Kidney (tissue), 13 donors: ENCODE measurements at regions not wholly inside any gene's neighbourhood (a gene's known extent, or its start where the extent isn't known, plus 50 kb on each side); places are given as distances from the start of the nearest gene placed in this dataset.

Source experiments
- DNase-seq, 5 donors: peaks; one replicate each; pipeline ENCODE4 v3.0.0-alpha.2; 2013 to 2020
- FAIRE-seq: peaks from 2 replicates; lab custom pipeline; 2012; peaks lifted over from hg19 to GRCh38; lab: Jason Lieb, UNC
- H3K27ac ChIP-seq, 2 donors: one replicate each; pipeline ENCODE4 v1.7.0; 2013; ENCODE audit warnings: low read depth in 2 of 2, low read length in 2 of 2, inconsistent platforms in 1 of 2
- H3K27me3 ChIP-seq: one replicate; pipeline ENCODE4 v1.7.1; 2013; ENCODE audit warnings: low read length, inconsistent platforms; ENCODE audit not compliant: control insufficient read depth, insufficient read depth
- H3K36me3 ChIP-seq, 3 donors: one replicate each; pipeline versions ENCODE4 v1.7.0 to v1.7.1; 2013; ENCODE audit warnings: low read length in 3 of 3, control low read depth in 1 of 3, inconsistent platforms in 1 of 3; ENCODE audit not compliant: insufficient read depth in 3 of 3, control insufficient read depth in 2 of 3
- H3K4me1 ChIP-seq, 3 donors: one replicate each; pipeline versions ENCODE4 v1.7.0 to v1.7.1; 2013; ENCODE audit warnings: low read length in 3 of 3, inconsistent platforms in 1 of 3, low read depth in 1 of 3; ENCODE audit not compliant: control insufficient read depth in 2 of 3, insufficient read depth in 2 of 3
- H3K4me3 ChIP-seq, 3 donors: one replicate each; pipeline versions ENCODE4 v1.7.0 to v1.8.1; 2013; ENCODE audit warnings: low read length in 3 of 3, control low read depth in 1 of 3, inconsistent platforms in 1 of 3
- H3K9ac ChIP-seq, 3 donors: one replicate each; pipeline versions ENCODE4 v1.7.0 to v1.7.1; 2013; ENCODE audit warnings: low read length in 3 of 3, control low read depth in 1 of 3, inconsistent platforms in 1 of 3
- H3K9me3 ChIP-seq, 3 donors: one replicate each; pipeline versions ENCODE4 v1.7.0 to v1.7.1; 2013; ENCODE audit warnings: low read length in 3 of 3, control low read depth in 1 of 3, inconsistent platforms in 1 of 3; ENCODE audit not compliant: control insufficient read depth in 2 of 3, insufficient read depth in 1 of 3
- intact Hi-C: fragments of 100-400 bp; cut with DNase I; formaldehyde crosslinking; loops from one replicate; pipeline ENCODE4 v1.11.1; 2022
- TF ChIP-seq, protein P1 (sequence below): IDR thresholded peaks from 3 replicates; pipeline ENCODE4 v1.5.1; 2012; ENCODE audit warnings: mild to moderate bottlenecking, moderate library complexity, borderline replicate concordance; ENCODE audit not compliant: insufficient read depth; ENCODE audit errors: extremely low read depth
- donor health status: control.
- donor health status: control.
- donor health status: control.
- donor health status: control.
- donor health status: control.
- donor health status: DM: yes; HTN: yes; CAD: no.
- donor health status: Normal renal cell carcinoma (clear cell type).

DNA sequence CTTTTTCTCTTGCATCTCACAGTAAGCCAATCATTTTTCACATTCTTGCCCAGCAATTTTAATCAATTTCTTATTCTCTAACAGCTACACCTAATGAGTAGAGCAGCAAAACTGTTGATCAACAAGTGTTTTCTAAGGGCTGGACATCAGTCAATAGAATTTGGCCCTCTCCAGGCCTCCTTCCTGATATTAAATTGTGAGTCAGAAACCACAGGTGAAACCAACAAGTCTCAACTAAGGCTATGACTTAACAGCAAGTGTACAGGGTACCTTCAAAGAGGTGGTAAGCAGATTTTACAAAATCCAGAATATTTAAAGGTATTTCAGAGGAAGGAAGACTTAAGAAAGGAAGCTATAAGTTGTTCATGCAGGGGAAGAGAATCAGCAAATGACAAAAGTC, 156.5 kb upstream of the ARHGAP24 start:
- TF ChIP-seq, protein P1, sequence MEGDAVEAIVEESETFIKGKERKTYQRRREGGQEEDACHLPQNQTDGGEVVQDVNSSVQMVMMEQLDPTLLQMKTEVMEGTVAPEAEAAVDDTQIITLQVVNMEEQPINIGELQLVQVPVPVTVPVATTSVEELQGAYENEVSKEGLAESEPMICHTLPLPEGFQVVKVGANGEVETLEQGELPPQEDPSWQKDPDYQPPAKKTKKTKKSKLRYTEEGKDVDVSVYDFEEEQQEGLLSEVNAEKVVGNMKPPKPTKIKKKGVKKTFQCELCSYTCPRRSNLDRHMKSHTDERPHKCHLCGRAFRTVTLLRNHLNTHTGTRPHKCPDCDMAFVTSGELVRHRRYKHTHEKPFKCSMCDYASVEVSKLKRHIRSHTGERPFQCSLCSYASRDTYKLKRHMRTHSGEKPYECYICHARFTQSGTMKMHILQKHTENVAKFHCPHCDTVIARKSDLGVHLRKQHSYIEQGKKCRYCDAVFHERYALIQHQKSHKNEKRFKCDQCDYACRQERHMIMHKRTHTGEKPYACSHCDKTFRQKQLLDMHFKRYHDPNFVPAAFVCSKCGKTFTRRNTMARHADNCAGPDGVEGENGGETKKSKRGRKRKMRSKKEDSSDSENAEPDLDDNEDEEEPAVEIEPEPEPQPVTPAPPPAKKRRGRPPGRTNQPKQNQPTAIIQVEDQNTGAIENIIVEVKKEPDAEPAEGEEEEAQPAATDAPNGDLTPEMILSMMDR, result no peak
- Histone ChIP-seq H3K4me3 (no peak overlapping the region), H3K27me3 (no peaks in the 10 kb centered on the region), H3K9me3 (peaks cover 0 to 6% (median 6%) of the 10 kb centered on the region in 3 donors), H3K27ac (no peak overlapping the region), H3K4me1 (no peaks in the 10 kb centered on the region), H3K9ac (no peak overlapping the region), H3K36me3 (no peaks in the 10 kb centered on the region)
- intact Hi-C loops, result no loop called here
- FAIRE-seq (no peak), DNase-seq (no peak)

DNA sequence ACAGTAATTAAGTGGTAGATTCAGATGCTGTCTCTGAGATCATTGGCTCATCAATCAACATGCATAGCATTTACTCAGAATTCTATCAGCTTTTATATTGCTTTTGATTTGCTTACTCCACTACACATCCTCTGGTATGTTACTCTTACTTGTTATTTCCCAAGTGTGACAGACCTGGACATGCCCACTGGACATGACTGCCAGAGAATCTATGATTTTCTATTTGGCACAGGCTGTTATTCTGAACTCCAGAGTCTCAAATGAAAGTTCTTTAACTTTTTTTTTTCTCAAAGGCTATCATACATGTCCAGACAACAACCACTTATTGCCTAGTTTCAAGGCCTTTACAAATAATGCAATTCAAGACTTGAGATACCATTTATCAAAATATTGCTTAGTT, 116.1 kb upstream of the ARHGAP24 start:
- no peak overlapping the region for H3K4me3 ChIP-seq
- no peaks in the 10 kb centered on the region for H3K4me1 ChIP-seq
- H3K27ac ChIP-seq, result no peak overlapping the region
- H3K9me3 ChIP-seq, result no peaks in the 10 kb centered on the region
- no peaks in the 10 kb centered on the region for H3K27me3 ChIP-seq
- no peak for DNase-seq
- FAIRE-seq, result no peak
- no peaks in the 10 kb centered on the region for H3K36me3 ChIP-seq
- intact Hi-C loops, result no loop called here
- TF ChIP-seq, protein P1, result no peak
- H3K9ac ChIP-seq, result no peak overlapping the region

DNA sequence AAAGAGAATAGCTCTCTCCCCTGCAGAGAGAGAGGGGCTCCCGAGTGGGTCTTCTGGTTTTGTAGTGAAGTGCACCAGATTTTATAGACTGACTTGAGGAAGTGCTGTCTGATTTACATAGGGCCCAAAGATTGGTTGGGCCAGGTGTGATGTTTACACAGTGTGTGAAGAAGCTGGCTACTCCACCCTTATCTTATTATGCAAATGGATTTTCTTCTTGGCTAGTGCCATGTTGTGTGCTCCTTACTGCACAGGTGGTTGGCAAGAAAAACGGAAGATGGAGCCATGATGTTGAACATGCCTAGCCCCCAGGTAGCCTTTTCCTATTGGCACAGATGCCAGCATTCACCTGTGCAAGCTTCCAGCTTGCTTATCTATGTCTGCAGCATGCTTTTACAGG, 112.4 kb upstream of the ARHGAP24 start:
- Histone ChIP-seq H3K4me3 (no peak overlapping the region), H3K27ac (no peak overlapping the region), H3K36me3 (no peaks in the 10 kb centered on the region), H3K27me3 (no peaks in the 10 kb centered on the region), H3K4me1 (no peaks in the 10 kb centered on the region), H3K9me3 (no peaks in the 10 kb centered on the region), H3K9ac (no peak overlapping the region)
- TF ChIP-seq, protein P1, result no peak
- no peak for FAIRE-seq
- intact Hi-C loops, result no loop called here
- no peak for DNase-seq

DNA sequence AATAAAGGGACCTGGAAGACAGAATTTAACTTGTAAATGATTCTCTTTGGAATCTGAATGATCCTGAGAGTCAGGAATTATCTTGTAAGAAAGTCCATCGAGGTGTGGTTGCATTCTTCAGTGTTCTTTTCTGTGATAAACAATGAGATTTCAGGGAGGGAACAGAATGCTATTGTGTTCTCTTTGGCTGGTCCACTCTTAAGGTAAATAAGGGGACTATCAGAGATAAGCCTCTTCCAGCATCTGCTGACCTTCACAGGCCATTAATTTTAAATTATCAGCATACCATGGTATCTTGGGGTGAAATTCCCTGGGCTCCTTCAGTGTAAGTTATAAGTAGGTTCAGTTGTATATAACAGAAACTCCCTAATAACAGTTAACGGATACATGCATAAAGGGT, 107.1 kb upstream of the ARHGAP24 start:
- TF ChIP-seq, protein P1, result no peak
- no peaks in the 10 kb centered on the region for H3K27me3 ChIP-seq
- H3K36me3 ChIP-seq, result no peaks in the 10 kb centered on the region
- DNase-seq (no peak), FAIRE-seq (no peak)
- no peaks in the 10 kb centered on the region for H3K4me1 ChIP-seq
- H3K4me3 ChIP-seq, result no peak overlapping the region
- intact Hi-C loops, result no loop called here
- no peak overlapping the region for H3K9ac ChIP-seq
- H3K27ac ChIP-seq, result no peak overlapping the region
- H3K9me3 ChIP-seq, result no peaks in the 10 kb centered on the region
